Frontal cortex (tissue), 3 donors: ENCODE measurements at regions not wholly inside any gene's neighbourhood (a gene's known extent, or its start where the extent isn't known, plus 50 kb on each side); places are given as distances from the start of the nearest gene placed in this dataset.
"Not testable (repeated sequence)": the region's sequence is repeated elsewhere in the genome, so short reads cannot be mapped to it uniquely, and the experiment has no call there.

Experiments
- DNase-seq, 2 donors: peaks; one replicate each; pipeline ENCODE4 v3.0.0; 2012; ENCODE audit warnings: low spot score in 2 of 2
- FAIRE-seq: peaks from 2 replicates; lab custom pipeline; 2012; peaks lifted over from hg19 to GRCh38; lab: Jason Lieb, UNC
- donor health status: control.
- donor health status: control.
- donor health status: control.

GRCh38 chr11:24240496-24241175 lies 256.2 kb upstream of the LUZP2 start:
- DNase-seq (no peak), FAIRE-seq (no peak)

- DNase-seq (no peak), FAIRE-seq (no peak)
Observed at GRCh38 chr11:24246715-24247114, 250.1 kb upstream of the LUZP2 start.

GRCh38 chr11:24247846-24248245 lies 249.0 kb upstream of the LUZP2 start:
- no peak for FAIRE-seq
- DNase-seq: no peak

GRCh38 chr11:24249921-24250320 lies 246.9 kb upstream of the LUZP2 start:
- no peak for DNase-seq
- no peak for FAIRE-seq

- DNase-seq: no peak
Observed at GRCh38 chr11:24253237-24253760, 243.6 kb upstream of the LUZP2 start.

GRCh38 chr11:24264868-24265267 lies 232.0 kb upstream of the LUZP2 start:
- FAIRE-seq: no peak
- DNase-seq: no peak

More at GRCh38 chr11:24253237-24253760, 243.6 kb upstream of the LUZP2 start:
- no peak for FAIRE-seq

GRCh38 chr11:24267014-24267413 lies 229.8 kb upstream of the LUZP2 start:
- DNase-seq (no peak), FAIRE-seq (no peak)

- FAIRE-seq: no peak
- DNase-seq: no peak
Observed at GRCh38 chr11:24271798-24272197, 225.1 kb upstream of the LUZP2 start.

- not testable (repeated sequence) for DNase-seq, FAIRE-seq
Observed at GRCh38 chr11:24274214-24274781, 222.6 kb upstream of the LUZP2 start.

- FAIRE-seq: no peak
- DNase-seq: no peak
Observed at GRCh38 chr11:24286238-24286637, 210.6 kb upstream of the LUZP2 start.

- FAIRE-seq: no peak
- no peak for DNase-seq
Observed at GRCh38 chr11:24289301-24289700, 207.6 kb upstream of the LUZP2 start.

- FAIRE-seq (peak; percentile 19), DNase-seq (no peak)
Observed at GRCh38 chr11:24293964-24294363, 202.9 kb upstream of the LUZP2 start.

- no peak for DNase-seq
- no peak for FAIRE-seq
Observed at GRCh38 chr11:24295360-24295759, 201.5 kb upstream of the LUZP2 start.

GRCh38 chr11:24297461-24297860 lies 199.4 kb upstream of the LUZP2 start:
- FAIRE-seq: no peak

GRCh38 chr11:24298146-24298545 lies 198.7 kb upstream of the LUZP2 start:
- DNase-seq: no peak
- no peak for FAIRE-seq

More at GRCh38 chr11:24297461-24297860, 199.4 kb upstream of the LUZP2 start:
- no peak for DNase-seq

GRCh38 chr11:24311974-24312373 lies 184.9 kb upstream of the LUZP2 start:
- no peak for DNase-seq
- no peak for FAIRE-seq

- no peak for DNase-seq
- FAIRE-seq: no peak
Observed at GRCh38 chr11:24312464-24313238, 184.2 kb upstream of the LUZP2 start.

- DNase-seq (no peak), FAIRE-seq (no peak)
Observed at GRCh38 chr11:24321229-24321628, 175.6 kb upstream of the LUZP2 start.

- no peak for DNase-seq
- no peak for FAIRE-seq
Observed at GRCh38 chr11:24324211-24324610, 172.6 kb upstream of the LUZP2 start.

- no peak for DNase-seq
- no peak for FAIRE-seq
Observed at GRCh38 chr11:24344222-24344621, 152.6 kb upstream of the LUZP2 start.

- FAIRE-seq: no peak
- no peak for DNase-seq
Observed at GRCh38 chr11:24348908-24349307, 147.9 kb upstream of the LUZP2 start.
